ENCODE measurements at regions not wholly inside any gene's neighbourhood (a gene's known extent, or its start where the extent isn't known, plus 50 kb on each side); places are given as distances from the start of the nearest gene placed in this dataset.

GRCh38 chr13:73850104-73850873 lies 283.9 kb downstream of the KLF12 start:
- H3K27me3 Mint-ChIP-seq = no peaks in the 10 kb centered on the region
- peaks cover 8% of the 10 kb centered on the region for H3K4me1 Mint-ChIP-seq
- H3K9me3 Mint-ChIP-seq = no peaks in the 10 kb centered on the region
- H3K4me3 Mint-ChIP-seq = no peak overlapping the region
- DNase-seq = no peak
- no peak overlapping the region for H3K27ac Mint-ChIP-seq
- H3K36me3 Mint-ChIP-seq (ENCODE audit: low read depth) = peaks cover 14% of the 10 kb centered on the region
- POLR2A ChIA-PET = no interaction called here
- CTCF ChIA-PET = no interaction called here

DNA sequence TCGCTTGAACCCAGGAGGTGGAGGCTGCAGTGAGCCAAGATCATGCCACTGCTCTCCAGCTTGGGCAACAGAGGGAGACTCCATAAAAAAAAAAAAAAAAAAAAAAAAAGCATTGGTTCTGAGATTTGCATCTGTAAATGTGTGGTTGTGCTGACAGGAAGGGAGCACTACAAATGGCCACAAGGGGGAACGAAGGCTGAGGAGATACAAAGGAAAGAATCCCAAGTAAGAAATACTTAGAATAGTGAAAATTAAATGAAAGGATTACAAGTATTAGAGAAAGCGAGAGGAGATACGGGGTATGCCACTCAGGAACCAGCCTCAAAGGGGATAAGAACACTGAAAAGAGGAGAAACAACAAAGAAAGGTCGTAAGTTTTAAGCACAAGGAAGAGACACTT lies 284.9 kb downstream of the KLF12 start:
- peaks cover 8% of the 10 kb centered on the region for H3K4me1 Mint-ChIP-seq
- no peak overlapping the region for H3K4me3 Mint-ChIP-seq
- ChIA-PET POLR2A (no interaction called here), CTCF (interaction anchor here (0.7 to 2.0 kb wide), 3 partner anchors 14 to 22 kb away, joined by 3 to 13 read pairs (median 3); no protein-coding TSS in a partner anchor)
- H3K27ac Mint-ChIP-seq = peak overlapping the region; percentile 74
- peak; percentile 19 for DNase-seq
- H3K27me3 Mint-ChIP-seq = no peaks in the 10 kb centered on the region
- H3K36me3 Mint-ChIP-seq (ENCODE audit: low read depth) = peaks cover 16% of the 10 kb centered on the region
- no peaks in the 10 kb centered on the region for H3K9me3 Mint-ChIP-seq

- Mint-ChIP-seq H3K36me3 (ENCODE audit: low read depth) (peaks cover 18% of the 10 kb centered on the region), H3K4me1 (peaks cover 8% of the 10 kb centered on the region), H3K27me3 (no peaks in the 10 kb centered on the region), H3K27ac (no peak overlapping the region), H3K4me3 (no peak overlapping the region), H3K9me3 (no peaks in the 10 kb centered on the region)
- ChIA-PET CTCF (no interaction called here), POLR2A (no interaction called here)
- DNase-seq = no peak
Measured at GRCh38 chr13:73844986-73845385, 289.2 kb downstream of the KLF12 start.

DNA sequence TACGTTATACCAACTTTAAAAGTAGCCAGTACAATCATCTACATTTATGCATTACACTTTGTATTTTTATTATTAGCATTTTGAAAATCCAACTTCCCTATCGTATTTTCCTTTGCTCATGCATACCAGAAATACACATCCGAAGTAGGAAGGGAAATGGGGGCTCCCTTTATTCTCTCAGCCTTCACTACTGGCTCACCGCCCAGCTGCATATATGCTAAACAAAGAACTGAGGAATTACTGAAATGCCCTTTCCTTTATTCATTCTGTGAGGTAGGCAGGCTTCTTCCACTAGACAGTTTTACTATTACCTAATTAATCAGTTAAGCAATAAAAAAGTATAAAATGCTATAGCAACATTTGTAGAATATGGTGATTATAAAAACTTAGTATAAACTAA lies 291.6 kb downstream of the KLF12 start:
- H3K9me3 Mint-ChIP-seq = no peaks in the 10 kb centered on the region
- no peaks in the 10 kb centered on the region for H3K27me3 Mint-ChIP-seq
- no peaks in the 10 kb centered on the region for H3K4me1 Mint-ChIP-seq
- H3K4me3 Mint-ChIP-seq = no peak overlapping the region
- DNase-seq = no peak
- H3K27ac Mint-ChIP-seq = no peak overlapping the region
- CTCF ChIA-PET = no interaction called here
- POLR2A ChIA-PET = no interaction called here
- peaks cover 18% of the 10 kb centered on the region for H3K36me3 Mint-ChIP-seq (ENCODE audit: low read depth)

DNA sequence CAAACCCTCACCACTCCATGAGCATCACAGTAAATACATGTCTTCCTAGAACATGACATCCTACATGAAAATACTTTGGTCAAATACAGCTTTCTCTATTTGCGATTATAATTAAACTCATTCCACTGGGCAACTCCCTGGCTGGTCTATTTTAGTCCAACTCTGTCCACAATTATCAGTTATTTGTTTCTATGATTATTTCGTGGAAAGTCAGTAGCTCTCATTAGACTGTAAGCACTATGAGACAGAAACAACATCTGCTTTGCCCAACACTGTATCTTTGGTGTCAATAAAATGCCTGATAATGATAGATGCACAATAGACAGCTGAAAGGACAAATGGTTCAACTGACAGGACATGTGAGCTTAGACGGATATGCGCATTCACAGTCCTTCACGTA lies 292.0 kb downstream of the KLF12 start:
- Mint-ChIP-seq H3K4me3 (no peak overlapping the region), H3K27me3 (no peaks in the 10 kb centered on the region), H3K36me3 (ENCODE audit: low read depth) (peaks cover 18% of the 10 kb centered on the region), H3K4me1 (no peaks in the 10 kb centered on the region), H3K9me3 (no peaks in the 10 kb centered on the region), H3K27ac (no peak overlapping the region)
- ChIA-PET POLR2A (no interaction called here), CTCF (no interaction called here)
- no peak for DNase-seq

DNA sequence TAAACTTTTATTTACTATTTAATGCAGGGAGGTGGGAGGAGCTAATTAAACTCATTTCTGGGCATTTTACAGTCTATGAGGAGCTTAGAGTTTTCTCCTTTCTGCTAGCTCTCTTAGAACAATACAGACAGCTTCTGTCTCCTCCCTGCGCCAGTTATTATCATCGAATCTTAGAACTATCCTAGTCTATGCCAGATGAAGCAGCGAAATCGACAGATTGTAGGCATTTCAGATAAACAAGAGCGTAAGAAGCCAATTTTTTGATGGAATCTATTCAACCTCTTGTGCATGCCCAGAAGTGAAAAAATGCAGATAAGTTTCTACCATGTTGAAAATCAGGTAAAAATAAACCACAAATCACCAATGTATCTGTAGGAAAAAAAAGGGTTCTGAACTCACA lies 297.1 kb downstream of the KLF12 start:
- H3K4me3 Mint-ChIP-seq = no peak overlapping the region
- peaks cover 11% of the 10 kb centered on the region for H3K4me1 Mint-ChIP-seq
- H3K9me3 Mint-ChIP-seq = no peaks in the 10 kb centered on the region
- H3K27me3 Mint-ChIP-seq = no peaks in the 10 kb centered on the region
- no peak for DNase-seq
- POLR2A ChIA-PET = no interaction called here
- peaks cover 4% of the 10 kb centered on the region for H3K36me3 Mint-ChIP-seq (ENCODE audit: low read depth)
- CTCF ChIA-PET = no interaction called here
- H3K27ac Mint-ChIP-seq = no peak overlapping the region

GRCh38 chr13:73835138-73835721 lies 299.0 kb downstream of the KLF12 start:
- H3K27ac Mint-ChIP-seq = no peak overlapping the region
- H3K4me1 Mint-ChIP-seq = peaks cover 13% of the 10 kb centered on the region
- no peaks in the 10 kb centered on the region for H3K36me3 Mint-ChIP-seq (ENCODE audit: low read depth)
- ChIA-PET POLR2A (no interaction called here), CTCF (interaction anchor here (1.7 kb wide), 1 partner anchor 13 kb away, joined by 13 read pairs; no protein-coding TSS in a partner anchor)
- H3K27me3 Mint-ChIP-seq = no peaks in the 10 kb centered on the region
- no peaks in the 10 kb centered on the region for H3K9me3 Mint-ChIP-seq
- H3K4me3 Mint-ChIP-seq = no peak overlapping the region
- DNase-seq = no peak

- no peak for DNase-seq
- POLR2A ChIA-PET = no interaction called here
- H3K4me1 Mint-ChIP-seq = peaks cover 18% of the 10 kb centered on the region
- no peak overlapping the region for H3K4me3 Mint-ChIP-seq
- CTCF ChIA-PET = interaction anchor here (0.5 to 0.8 kb wide), 2 partner anchors 11 to 296 kb away, joined by 3 to 4 read pairs; no protein-coding TSS in a partner anchor
- H3K27ac Mint-ChIP-seq = peak overlapping the region; percentile 51
- no peaks in the 10 kb centered on the region for H3K27me3 Mint-ChIP-seq
- no peaks in the 10 kb centered on the region for H3K9me3 Mint-ChIP-seq
- no peaks in the 10 kb centered on the region for H3K36me3 Mint-ChIP-seq (ENCODE audit: low read depth)
Measured at GRCh38 chr13:73833325-73834070, 300.7 kb downstream of the KLF12 start.

- H3K9me3 Mint-ChIP-seq = no peaks in the 10 kb centered on the region
Measured at GRCh38 chr13:73832825-73833224, 301.4 kb downstream of the KLF12 start.

GRCh38 chr13:73832128-73832588 lies 302.0 kb downstream of the KLF12 start:
- no peaks in the 10 kb centered on the region for H3K36me3 Mint-ChIP-seq (ENCODE audit: low read depth)
- no peaks in the 10 kb centered on the region for H3K9me3 Mint-ChIP-seq
- ChIA-PET CTCF (no interaction called here), POLR2A (no interaction called here)
- H3K27ac Mint-ChIP-seq = no peak overlapping the region
- DNase-seq = no peak
- H3K27me3 Mint-ChIP-seq = no peaks in the 10 kb centered on the region
- H3K4me1 Mint-ChIP-seq = peaks cover 19% of the 10 kb centered on the region
- H3K4me3 Mint-ChIP-seq = no peak overlapping the region

More at GRCh38 chr13:73832825-73833224, 301.4 kb downstream of the KLF12 start:
- no peak overlapping the region for H3K4me3 Mint-ChIP-seq
- ChIA-PET POLR2A (no interaction called here), CTCF (no interaction called here)
- DNase-seq = no peak
- no peaks in the 10 kb centered on the region for H3K27me3 Mint-ChIP-seq
- no peak overlapping the region for H3K27ac Mint-ChIP-seq
- no peaks in the 10 kb centered on the region for H3K36me3 Mint-ChIP-seq (ENCODE audit: low read depth)
- H3K4me1 Mint-ChIP-seq = peaks cover 19% of the 10 kb centered on the region

- DNase-seq = no peak
- ChIA-PET CTCF (no interaction called here), POLR2A (no interaction called here)
- peaks cover 31% of the 10 kb centered on the region for H3K4me1 Mint-ChIP-seq
- peaks cover 6% of the 10 kb centered on the region for H3K36me3 Mint-ChIP-seq (ENCODE audit: low read depth)
- no peaks in the 10 kb centered on the region for H3K9me3 Mint-ChIP-seq
- H3K4me3 Mint-ChIP-seq = no peak overlapping the region
- H3K27ac Mint-ChIP-seq = no peak overlapping the region
- H3K27me3 Mint-ChIP-seq = no peaks in the 10 kb centered on the region
Measured at GRCh38 chr13:73829416-73829815, 304.8 kb downstream of the KLF12 start.

DNA sequence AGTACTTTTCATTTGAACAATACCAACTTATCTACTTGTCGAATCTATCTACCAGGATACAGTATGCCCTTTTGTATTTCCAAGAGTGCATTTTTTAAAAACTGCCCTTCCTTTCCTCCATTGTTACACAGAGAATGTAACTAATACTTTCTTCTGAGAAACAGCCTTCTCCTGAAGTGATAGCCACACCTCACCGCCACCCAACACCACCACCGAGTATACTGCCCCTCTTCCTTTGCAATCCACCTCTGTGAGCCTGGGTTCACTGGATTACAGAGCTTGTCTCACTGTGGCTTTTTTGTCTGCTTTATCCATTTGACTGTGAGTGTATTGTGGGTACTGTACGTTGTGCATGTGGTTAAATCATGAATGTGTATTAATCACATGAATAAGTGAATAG lies 305.4 kb downstream of the KLF12 start:
- no peaks in the 10 kb centered on the region for H3K9me3 Mint-ChIP-seq
- peaks cover 34% of the 10 kb centered on the region for H3K4me1 Mint-ChIP-seq

GRCh38 chr13:73827434-73827833 lies 306.8 kb downstream of the KLF12 start:
- Mint-ChIP-seq H3K27ac (no peak overlapping the region), H3K4me3 (no peak overlapping the region), H3K9me3 (no peaks in the 10 kb centered on the region), H3K36me3 (ENCODE audit: low read depth) (peaks cover 12% of the 10 kb centered on the region), H3K4me1 (peaks cover 26% of the 10 kb centered on the region), H3K27me3 (no peaks in the 10 kb centered on the region)
- ChIA-PET POLR2A (no interaction called here), CTCF (no interaction called here)
- no peak for DNase-seq

More for the DNA sequence above, 305.4 kb downstream of the KLF12 start:
- no peak for DNase-seq
- H3K27me3 Mint-ChIP-seq = no peaks in the 10 kb centered on the region
- H3K36me3 Mint-ChIP-seq (ENCODE audit: low read depth) = peaks cover 12% of the 10 kb centered on the region
- ChIA-PET POLR2A (no interaction called here), CTCF (no interaction called here)
- H3K4me3 Mint-ChIP-seq = no peak overlapping the region
- H3K27ac Mint-ChIP-seq = no peak overlapping the region

Measured in activated CD4-positive, alpha-beta T cell treated with anti-CD3 and anti-CD28 coated beads, Interleukin-2, amount 10 ng/mL, durations not matched to agents 7 days and 5 days (primary cell).